GM19099 (cell line): ENCODE measurements at regions not wholly inside any gene's neighbourhood (a gene's known extent, or its start where the extent isn't known, plus 50 kb on each side); places are given as distances from the start of the nearest gene placed in this dataset.

Source experiments
- POLR2A ChIP-seq: IDR thresholded peaks from 3 replicates; pipeline ENCODE4 v1.6.1; 2011; ENCODE audit warnings: low read depth; ENCODE audit not compliant: insufficient read length; ENCODE audit errors: extremely low read depth

GRCh38 chr14:65321370-65321875, 91.1 kb upstream of the FUT8 start:
- no peak for TF ChIP-seq POLR2A

DNA sequence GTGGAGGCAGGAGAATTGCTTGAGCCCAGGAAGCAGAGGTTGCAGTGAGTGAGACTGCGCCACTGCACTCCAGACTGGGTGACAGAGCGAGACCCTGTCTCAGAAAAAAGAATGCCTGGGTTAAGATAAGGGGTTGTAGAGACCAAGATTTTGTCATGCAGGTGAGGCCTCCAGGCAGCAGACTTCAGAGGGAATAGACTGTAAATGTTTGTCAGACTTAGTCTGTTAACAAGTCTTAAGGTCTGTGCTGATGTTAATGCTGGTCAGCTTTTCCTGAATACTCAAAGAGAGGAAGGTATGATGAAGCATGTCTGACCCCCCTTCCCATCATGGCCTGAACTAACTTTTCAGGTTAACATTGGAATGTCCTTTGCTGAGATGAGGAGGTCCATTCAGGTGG, 83.0 kb upstream of the FUT8 start:
- TF ChIP-seq POLR2A, result no peak

DNA sequence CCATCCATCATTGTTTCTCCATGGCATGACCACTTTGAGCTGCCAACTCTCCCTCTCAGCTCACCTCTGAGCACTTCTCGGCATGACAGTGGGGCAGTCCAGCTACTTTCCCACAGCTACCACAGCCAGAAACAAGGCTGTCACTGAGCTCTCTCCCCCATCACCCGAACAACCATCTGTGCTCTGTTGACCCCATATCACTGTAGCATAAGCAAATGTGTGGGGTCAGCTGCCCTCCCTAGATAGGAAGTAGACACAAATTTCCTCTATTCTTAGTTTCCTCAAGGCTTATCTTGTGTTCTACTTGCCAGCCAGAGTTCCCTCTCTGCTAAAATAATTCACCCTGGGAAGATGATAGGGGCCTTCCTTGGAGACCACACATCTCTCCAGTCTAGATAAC, 82.6 kb upstream of the FUT8 start:
- TF ChIP-seq POLR2A, result no peak

DNA sequence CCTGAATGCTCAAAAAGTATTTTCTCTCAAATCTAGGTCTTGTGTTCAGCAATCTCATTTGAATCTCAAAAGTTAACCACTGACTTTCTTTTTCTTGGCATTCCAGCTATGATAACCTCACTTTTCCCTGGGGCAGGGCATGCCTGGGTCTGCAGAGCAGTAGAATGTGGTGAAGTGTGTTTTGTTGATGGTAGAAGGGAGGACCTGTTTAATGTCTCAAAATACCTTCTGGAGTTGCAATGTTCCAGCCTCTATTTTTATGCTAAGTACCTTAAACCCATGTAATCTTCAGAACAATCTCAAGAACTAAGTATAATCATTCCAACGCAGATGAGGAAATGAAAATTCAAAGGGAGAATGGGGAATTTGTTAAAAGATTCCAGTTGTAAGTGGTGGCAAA, 82.1 kb upstream of the FUT8 start:
- TF ChIP-seq POLR2A, result no peak

DNA sequence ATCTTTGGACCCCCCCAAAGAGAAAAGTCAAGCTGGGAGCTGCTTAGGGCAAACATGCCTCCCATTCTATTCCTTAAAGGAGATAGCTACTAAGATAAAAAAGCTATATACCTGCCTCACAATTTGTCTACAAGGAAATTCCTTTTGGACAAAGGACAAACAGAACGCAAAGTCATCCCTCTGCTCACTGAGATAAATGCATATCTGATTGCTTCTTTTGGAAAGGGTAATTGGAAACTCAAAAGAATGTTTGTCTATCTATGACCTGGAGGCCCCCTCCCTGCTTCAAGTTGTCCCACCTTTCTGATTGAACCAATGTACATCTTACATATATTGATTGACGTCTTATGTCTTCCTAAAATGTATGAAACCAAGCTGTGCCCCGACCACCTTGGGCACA, 80.9 kb upstream of the FUT8 start:
- no peak for TF ChIP-seq POLR2A

DNA sequence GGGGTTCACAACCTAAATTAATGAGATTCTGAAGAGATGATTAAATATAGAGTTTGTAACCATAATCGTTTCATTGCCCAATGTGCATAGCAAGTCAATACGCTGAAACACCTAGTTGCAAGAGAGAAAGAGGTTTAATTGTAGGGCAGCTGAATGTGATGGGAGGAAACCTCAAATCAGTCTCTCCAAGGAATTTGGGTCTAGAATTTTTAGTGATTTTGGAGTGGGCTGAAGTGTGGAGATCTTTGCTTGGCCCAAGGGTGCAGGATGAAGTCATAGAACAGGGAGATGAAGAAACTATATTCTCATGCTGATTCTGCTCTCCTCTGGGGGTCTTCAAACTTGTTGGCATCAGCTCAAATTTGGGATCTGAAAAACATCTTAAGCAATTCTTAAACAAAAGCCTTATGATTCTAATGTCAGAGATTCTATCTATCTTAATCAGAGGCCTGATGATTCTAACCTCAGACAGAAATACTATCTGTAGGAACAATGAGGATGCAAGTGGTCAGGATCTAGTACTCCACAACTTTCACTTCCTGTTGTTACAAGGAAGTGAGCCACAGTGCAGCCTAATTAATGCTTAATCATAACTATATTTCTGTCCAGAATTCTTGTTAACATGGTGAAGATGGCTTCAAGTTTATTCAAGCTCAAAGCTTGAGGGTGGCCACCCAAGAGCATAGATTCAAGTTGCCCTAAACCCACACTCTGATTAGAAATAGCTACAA, 80.2 kb upstream of the FUT8 start:
- no peak for TF ChIP-seq POLR2A

DNA sequence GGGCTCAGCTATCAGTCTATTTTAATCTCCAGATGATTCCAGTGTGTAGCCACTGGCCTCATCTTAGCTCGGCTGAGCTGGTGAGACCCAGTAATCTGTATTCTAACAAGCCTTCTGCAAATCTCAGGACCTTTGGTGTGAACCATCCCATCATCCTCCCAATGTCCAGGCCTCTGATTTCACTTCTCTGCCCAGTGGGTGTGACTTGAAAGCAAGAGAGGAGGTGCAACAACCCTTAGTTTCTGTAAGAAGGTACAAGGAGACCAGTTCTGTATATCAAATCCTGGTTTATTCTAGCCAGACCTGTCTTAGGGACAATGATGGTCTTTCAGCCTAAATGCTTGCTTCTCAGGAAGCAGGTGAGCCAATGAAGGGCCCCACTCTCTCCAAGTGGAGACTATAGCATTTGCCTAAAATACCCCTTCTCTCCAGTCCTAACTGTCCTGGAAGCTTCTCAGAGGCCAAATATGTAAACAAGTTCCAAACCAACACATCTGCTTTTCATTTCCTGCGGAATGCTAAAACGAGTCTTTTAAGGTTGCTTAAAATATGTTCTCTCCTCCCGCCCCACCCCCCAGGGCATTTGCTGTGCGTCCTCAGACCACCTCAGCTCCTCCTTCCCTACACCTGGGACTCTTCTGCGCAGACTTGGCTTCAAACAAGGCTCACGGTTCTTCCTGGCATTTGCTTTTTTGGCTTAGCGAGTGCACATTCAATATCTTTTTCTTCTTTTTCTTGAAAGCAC, 78.4 kb upstream of the FUT8 start:
- no peak for TF ChIP-seq POLR2A

- no peak for TF ChIP-seq POLR2A
Observed at GRCh38 chr14:65334765-65335410, 77.6 kb upstream of the FUT8 start.

DNA sequence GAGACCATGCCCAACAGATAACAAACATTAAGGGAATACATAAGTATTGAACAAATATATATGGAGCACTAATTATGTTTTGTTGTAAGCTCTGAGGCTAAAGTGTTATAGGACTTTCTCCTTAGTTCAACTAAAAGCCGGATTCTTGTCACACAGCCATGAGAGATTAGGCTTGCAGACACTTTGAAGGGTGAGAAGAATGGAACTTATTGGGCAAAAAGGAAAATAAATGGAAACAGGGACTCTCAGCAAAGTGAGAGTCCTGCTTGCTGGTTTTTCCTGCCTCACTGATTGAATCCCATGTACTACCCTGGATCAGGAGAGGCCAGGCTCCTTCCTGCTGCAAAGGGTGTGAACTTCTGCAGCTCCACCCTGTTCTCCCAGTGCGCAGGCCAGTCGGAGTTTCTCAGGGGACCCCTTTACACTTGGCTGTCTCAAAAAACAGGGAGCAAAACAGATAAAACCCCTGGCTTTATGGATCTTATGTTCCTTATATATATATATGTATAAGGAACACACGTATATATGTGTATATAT, 77.1 kb upstream of the FUT8 start:
- no peak for TF ChIP-seq POLR2A

DNA sequence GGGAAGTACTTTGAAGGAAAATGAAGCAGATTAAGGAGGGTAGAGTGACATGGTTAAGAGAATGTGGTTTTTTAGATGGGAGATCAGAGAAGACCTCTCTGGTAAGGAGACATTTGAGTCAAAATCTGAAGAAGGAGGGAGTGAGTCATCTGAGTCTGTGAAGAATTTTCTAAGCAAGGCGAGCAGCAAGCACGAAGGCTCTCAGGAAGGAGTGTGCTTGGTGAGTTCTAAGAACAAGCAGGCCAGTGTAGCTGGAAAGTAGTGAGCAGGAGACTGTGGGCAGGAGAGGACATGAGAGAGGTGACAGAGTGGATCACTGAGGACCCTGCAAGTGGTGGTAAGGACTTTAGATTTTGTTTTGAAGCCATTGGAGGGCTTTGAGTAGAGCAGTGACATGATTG, 76.3 kb upstream of the FUT8 start:
- TF ChIP-seq POLR2A, result no peak

GRCh38 chr14:65339866-65340265, 72.7 kb upstream of the FUT8 start:
- TF ChIP-seq POLR2A, result no peak

GRCh38 chr14:65344011-65344410, 68.5 kb upstream of the FUT8 start:
- TF ChIP-seq POLR2A, result no peak

DNA sequence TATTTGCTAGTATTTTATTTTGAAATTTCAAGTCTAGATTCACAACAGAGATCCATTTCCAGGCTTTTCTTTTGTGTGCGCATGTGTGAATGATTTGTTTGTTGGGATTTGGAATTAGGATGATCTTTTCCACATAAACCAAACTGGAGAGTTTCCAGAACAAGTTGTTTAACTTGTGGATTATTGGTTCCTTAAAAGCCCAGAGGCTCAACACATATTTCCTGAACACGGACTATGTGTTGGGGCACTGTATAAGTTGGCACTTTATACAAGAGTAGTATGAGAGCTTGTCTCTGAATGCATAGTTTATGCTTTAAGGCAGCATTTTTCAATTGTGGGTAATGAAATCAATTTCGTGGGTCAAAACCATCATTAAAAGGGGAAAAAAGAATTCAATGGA, 67.3 kb upstream of the FUT8 start:
- TF ChIP-seq POLR2A, result no peak

- no peak for TF ChIP-seq POLR2A
Observed at GRCh38 chr14:65346474-65346873, 66.1 kb upstream of the FUT8 start.

- no peak for TF ChIP-seq POLR2A
Observed at GRCh38 chr14:65346895-65347294, 65.6 kb upstream of the FUT8 start.
